NCI-H82 treated with DMSO at 0.1 percent for 48 hours (cell line): ENCODE measurements at regions not wholly inside any gene's neighbourhood (a gene's known extent, or its start where the extent isn't known, plus 50 kb on each side); places are given as distances from the start of the nearest gene placed in this dataset.

Experiments
- DNase-seq: peaks from one replicate; lab custom pipeline; 2025; ENCODE audit not compliant: unreplicated experiment; lab: John Stamatoyannopoulos, UW

GRCh38 chr18:61057443-61057842 lies 275.8 kb upstream of the CDH20 start:
- DNase-seq = no peak

DNA sequence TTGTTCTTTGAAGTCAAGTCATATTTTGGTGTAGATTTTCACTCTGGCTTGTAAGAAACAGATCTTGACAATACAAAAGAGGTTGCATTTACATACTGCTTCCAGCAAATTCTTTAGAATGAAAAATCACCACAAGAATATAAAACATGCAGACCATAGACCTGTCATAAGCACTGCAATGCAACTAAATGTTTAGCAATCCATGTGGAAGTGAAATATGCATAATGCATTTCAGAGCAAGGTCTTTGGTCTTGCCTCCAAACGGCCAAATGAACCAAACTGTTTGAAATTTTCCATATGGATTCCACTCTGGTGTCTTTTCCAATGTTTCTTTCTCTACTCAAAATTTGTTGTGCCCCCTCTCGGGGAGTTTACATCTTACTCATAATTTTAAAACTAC lies 271.0 kb upstream of the CDH20 start:
- DNase-seq = no peak

- no peak for DNase-seq
Measured at GRCh38 chr18:61064911-61065310, 268.3 kb upstream of the CDH20 start.

DNA sequence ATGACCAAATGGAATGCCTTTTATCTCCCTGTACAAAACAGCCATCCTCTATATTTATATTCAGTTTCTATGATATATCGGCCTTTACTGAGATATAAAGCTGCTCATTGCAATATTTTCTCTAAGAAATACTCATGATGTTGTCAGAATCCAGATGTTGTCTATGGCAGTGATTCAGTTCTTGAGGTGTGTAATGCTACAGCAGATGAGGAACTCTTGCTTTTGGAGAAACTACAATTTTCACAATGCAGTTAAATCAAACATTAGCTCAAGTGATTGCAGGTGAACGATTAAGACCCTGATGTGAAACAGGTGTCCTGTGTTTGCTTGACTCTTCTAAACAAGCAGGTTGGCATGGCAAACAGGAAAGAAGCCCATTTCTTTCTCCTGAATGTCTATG lies 256.2 kb upstream of the CDH20 start:
- no peak for DNase-seq

DNA sequence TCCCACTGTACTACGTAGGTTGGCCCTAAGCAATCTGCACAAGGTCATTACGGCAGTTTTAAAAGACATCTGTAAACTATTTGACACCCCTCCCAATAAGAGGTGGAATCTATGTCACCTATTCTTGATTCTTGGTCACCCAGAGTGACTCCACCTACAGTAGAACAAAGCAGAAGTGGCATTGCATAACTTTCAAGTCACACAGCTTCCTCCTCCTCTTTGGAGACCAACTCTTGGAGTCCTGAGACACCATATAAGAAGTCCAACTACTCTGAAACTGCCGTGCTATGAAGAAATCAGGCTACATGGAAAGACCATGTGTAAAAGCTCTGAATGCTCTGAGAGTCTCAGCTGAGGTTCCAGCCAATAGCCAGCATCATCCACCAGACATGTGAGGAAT lies 253.5 kb upstream of the CDH20 start:
- DNase-seq = no peak

DNA sequence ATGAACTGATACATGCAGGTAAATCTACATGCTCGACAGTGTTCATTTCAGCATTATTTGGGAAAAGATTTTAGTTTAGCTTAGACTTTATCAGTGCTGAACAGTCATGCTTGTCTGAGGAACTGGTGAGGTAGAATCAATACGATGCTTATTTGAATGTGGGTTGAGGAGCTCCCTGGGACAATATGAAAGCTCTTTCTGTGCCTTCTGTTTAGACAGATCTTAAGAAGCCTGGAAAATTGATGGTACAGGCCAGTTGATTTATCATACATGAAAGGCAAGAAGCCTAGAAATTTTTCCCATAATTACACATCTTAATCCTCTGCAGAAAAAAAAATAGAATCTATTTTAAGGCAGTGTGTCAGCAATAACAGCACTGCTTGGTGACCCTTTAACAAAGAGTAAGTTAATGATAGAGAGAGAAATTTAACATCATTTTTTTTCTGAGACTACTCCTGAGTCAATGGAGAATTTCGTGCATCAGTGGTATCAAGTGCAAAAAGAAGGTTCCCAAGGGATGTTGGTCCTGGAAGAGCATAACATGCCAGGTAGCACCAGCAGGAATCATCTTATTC lies 252.2 kb upstream of the CDH20 start:
- DNase-seq = no peak

GRCh38 chr18:61082976-61083630 lies 250.1 kb upstream of the CDH20 start:
- no peak for DNase-seq

GRCh38 chr18:61085036-61085435 lies 248.2 kb upstream of the CDH20 start:
- no peak for DNase-seq

GRCh38 chr18:61085761-61086160 lies 247.5 kb upstream of the CDH20 start:
- no peak for DNase-seq

- no peak for DNase-seq
Measured at GRCh38 chr18:61086657-61087056, 246.6 kb upstream of the CDH20 start.

- DNase-seq = no peak
Measured at GRCh38 chr18:61091379-61091778, 241.9 kb upstream of the CDH20 start.

DNA sequence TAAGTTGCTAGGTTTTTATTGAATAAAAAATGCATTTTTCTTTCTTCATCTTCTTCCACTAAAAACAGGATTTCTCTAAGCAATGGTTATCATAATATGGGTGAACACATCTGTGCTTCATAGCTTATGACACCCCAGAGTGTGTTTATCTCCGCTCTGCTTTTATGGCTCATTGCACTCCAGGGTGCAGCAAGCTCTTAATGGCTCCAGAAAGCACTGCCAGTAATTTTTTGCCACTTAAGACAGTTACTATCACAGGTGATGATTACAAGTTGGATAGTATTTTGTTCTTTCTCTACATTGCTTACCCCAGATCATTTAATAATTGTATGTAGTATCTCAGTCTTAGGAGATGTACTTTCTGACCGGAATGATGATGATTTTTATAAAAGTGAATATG lies 239.3 kb upstream of the CDH20 start:
- DNase-seq = no peak

DNA sequence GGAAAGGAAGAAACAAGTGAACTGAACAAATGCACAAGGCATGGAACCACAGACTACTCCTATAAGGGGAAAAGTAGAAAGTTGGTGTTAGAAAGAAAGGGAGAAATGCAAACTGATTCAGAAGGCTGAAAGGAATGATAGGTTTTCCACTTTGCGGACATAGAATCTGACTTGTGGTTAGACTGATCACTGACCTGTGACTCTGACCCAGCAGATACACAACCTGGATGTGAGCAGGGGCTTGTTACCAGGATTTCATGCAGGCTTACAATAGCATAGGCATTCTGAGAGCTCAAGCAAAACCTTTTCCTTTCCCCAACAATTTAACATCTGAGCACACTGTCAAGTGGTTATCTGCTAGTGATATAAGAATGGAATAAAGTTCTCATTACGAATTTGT lies 237.0 kb upstream of the CDH20 start:
- no peak for DNase-seq

DNA sequence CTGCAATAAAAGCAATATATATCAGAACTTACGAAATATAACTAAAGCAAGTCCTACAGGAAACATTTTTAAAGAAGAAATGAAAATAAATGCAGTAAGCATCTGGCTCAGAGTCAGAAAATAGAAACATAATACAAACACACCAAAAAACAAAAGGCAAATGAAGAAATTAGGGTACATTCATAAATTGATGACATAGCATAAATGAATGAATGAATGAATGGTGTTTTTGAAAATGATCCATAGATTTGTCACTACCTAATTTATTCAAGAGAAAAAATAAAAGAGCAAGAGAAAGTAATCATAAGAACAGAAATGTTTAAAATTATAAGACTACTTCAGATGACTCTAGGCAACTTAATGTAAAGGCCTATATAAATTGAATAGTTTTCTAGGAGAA lies 226.1 kb upstream of the CDH20 start:
- no peak for DNase-seq

DNA sequence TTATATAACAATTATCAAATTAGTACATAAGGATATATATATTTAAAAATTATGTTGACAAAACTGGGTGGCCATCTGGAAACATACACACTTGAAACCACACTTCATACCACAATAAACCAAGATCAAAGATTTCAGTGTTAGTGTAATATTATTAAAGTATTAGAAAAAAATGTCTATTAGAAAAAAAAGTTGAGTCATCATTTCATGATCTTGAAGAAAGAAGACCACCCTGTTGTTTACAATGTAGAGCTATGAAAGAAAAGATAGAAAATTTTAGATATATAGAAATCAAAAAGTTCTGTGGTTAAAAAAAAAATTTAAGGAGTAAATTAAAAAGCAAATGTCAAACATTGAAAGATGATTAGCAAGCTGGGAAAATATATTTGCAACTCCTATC lies 224.5 kb upstream of the CDH20 start:
- no peak for DNase-seq

GRCh38 chr18:61123309-61123708 lies 209.9 kb upstream of the CDH20 start:
- no peak for DNase-seq

- no peak for DNase-seq
Measured at GRCh38 chr18:61127714-61128467, 205.3 kb upstream of the CDH20 start.

DNA sequence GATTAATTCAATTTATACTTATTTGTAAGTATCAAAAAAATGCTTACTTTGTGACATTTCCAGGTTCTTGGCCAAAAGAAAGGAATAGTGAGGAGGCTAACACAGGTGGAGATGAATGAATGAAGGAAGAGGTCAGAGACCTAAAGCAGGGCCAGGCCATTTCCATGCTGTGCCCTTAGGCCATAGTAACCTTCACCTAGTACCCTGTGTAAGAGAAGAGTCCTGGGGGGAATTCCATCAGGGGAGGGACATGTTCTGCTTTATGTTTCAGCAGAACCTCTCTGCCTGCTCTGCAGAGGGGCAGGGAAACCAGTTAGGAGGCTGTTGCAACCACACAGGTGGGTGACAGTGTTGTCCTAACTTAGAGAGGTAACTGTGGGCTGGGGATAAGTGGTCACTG lies 204.2 kb upstream of the CDH20 start:
- no peak for DNase-seq

DNA sequence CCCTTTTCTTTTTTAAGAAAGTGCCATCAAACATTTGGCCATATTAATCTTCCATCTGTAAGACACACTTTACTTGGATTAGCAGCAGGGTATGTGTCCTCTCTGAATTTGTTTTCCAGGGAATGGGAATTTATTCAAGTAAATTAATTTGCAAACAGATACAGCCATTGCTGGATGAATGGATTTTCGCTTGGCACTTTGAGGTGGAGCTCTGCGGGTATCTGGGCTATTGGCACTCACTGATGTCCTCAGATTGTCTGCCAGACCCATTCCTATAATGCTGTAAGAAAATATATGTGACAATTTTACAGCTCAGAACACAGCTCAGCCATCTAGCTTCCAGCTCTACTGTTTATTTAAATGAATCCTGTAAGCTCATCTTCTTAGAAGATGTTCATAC lies 201.2 kb upstream of the CDH20 start:
- DNase-seq = no peak

DNA sequence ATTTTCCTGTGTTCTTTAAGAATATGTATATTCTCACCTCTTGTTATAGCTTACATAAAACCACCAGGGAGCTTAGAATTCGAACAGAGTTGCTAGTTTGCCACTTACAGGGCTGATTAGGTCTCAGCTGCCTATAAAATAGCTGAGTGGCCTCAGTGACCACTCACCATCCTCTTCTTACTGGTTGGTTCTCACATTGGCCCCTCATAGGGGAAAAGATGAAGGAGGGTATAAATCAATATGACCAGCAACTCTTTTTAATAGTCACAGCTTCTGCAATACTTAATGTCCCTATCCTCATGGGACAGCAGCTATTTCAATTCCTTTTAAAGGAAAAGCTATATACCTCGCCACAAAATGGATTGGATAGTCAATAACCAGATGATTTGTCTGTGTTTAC lies 199.4 kb upstream of the CDH20 start:
- DNase-seq = no peak

- DNase-seq = no peak
Measured at GRCh38 chr18:61136711-61137251, 196.4 kb upstream of the CDH20 start.

- DNase-seq = no peak
Measured at GRCh38 chr18:61141691-61142090, 191.5 kb upstream of the CDH20 start.
